HepG2 (cell line): ENCODE measurements at regions not wholly inside any gene's neighbourhood (a gene's known extent, or its start where the extent isn't known, plus 50 kb on each side); places are given as distances from the start of the nearest gene placed in this dataset.

Source experiments
- ATAC-seq: fragments of 200-7000 bp; cut with Tn5 transposase; 3 replicates; pipeline ENCODE4 v1.9.1; 2020; ENCODE audit warnings: mild to moderate bottlenecking, moderate library complexity
- BruUV-seq: library from RNA; stranded (reverse); fragments of 400-500 nt; replicated peaks from 2 replicates; lab custom pipeline; 2021; lab: Mats Ljungman, UMichigan
- CTCF ChIA-PET: fragments of 300-600 bp; formaldehyde crosslinking; extraction: SDS; loops from one replicate; lab custom pipeline; 2021; ENCODE audit warnings: low total read pairs, inconsistent platforms, low intra/inter-chr PET ratio; lab: Yijun Ruan, JAX
- POLR2A ChIA-PET: fragments of 350-600 bp; sonication (Branson Sonifier 250); formaldehyde crosslinking; loops from one replicate; lab custom pipeline; 2020; ENCODE audit warnings: antibody characterized with exemption, inconsistent platforms; lab: Yijun Ruan, JAX
- DNase-seq: peaks from one replicate; pipeline ENCODE4 v3.0.0-alpha.2; 2015; ENCODE audit warnings: low spot score
- FAIRE-seq: peaks from 3 replicates; lab custom pipeline; 2011; peaks lifted over from hg19 to GRCh38; lab: Jason Lieb, UNC
- H2AFZ ChIP-seq: one replicate; pipeline ENCODE4 v1.6.1; 2011; ENCODE audit warnings: low read length, inconsistent platforms
- H3K27ac ChIP-seq: fragments of 300-600 bp; 3 replicates; pipeline ENCODE4 v1.8.0; 2011; ENCODE audit warnings: mixed run types, mild to moderate bottlenecking, mixed read lengths, low read length, inconsistent platforms; ENCODE audit not compliant: insufficient read depth; ENCODE audit errors: extremely low read length
- H3K27me3 ChIP-seq, 2 experiments: fragments of 200-600 bp in 1 of 2; 2 replicates in 1 of 2; 3 replicates in 1 of 2; pipeline versions ENCODE4 v1.6.0 to v1.8.0; 2011; ENCODE audit warnings: low read length in 2 of 2, mild to moderate bottlenecking in 2 of 2, moderate library complexity in 2 of 2, inconsistent platforms in 1 of 2; ENCODE audit not compliant: insufficient read depth in 2 of 2, control insufficient read depth in 1 of 2
- H3K36me3 ChIP-seq, 2 experiments: fragments of 200-600 bp in 1 of 2; replicated peaks in 1 of 2; 2 replicates in 1 of 2; 3 replicates in 1 of 2; pipeline versions ENCODE4 v1.5.1 to v1.8.0; 2011; ENCODE audit warnings: low read length in 2 of 2, inconsistent platforms in 1 of 2; ENCODE audit not compliant: insufficient read depth in 2 of 2, control insufficient read depth in 1 of 2
- H3K4me1 ChIP-seq: 2 replicates; pipeline ENCODE4 v1.5.1; 2012; ENCODE audit warnings: low read length, inconsistent platforms; ENCODE audit not compliant: insufficient read depth
- H3K4me2 ChIP-seq: 2 replicates; pipeline ENCODE4 v1.6.0; 2011; ENCODE audit warnings: low read depth, low read length, inconsistent platforms
- H3K4me3 ChIP-seq, 3 experiments: fragments of 200-600 bp in 1 of 3; sonication (generic), shearing (Covaris generic) in 1 of 3; replicated peaks in 1 of 3; 2 replicates each; pipeline ENCODE4 v1.5.1; 2011 to 2016; ENCODE audit warnings: low read length in 3 of 3, inconsistent platforms in 2 of 3, low read depth in 2 of 3, mild to moderate bottlenecking in 2 of 3, control low read depth in 1 of 3, mixed read lengths in 1 of 3; ENCODE audit not compliant: insufficient read depth in 1 of 3
- H3K79me2 ChIP-seq: one replicate; pipeline ENCODE4 v1.6.1; 2011; ENCODE audit warnings: low read length, inconsistent platforms; ENCODE audit not compliant: insufficient read depth
- H3K9ac ChIP-seq: 2 replicates; pipeline ENCODE4 v1.6.0; 2011; ENCODE audit warnings: mild to moderate bottlenecking, low read depth, low read length, inconsistent platforms; ENCODE audit not compliant: insufficient read depth
- H3K9me3 ChIP-seq: 2 replicates; pipeline ENCODE4 v1.5.1; 2012; ENCODE audit warnings: mild to moderate bottlenecking, low read length
- H4K20me1 ChIP-seq: 2 replicates; pipeline ENCODE4 v1.6.0; 2011; ENCODE audit warnings: inconsistent platforms, mild to moderate bottlenecking, low read length, moderate library complexity; ENCODE audit not compliant: insufficient read depth
- EP300 ChIP-seq, 3 experiments: sonication (generic) in 1 of 3; formaldehyde crosslinking in 1 of 3; IDR thresholded peaks; 2 replicates each; pipeline versions ENCODE4 v1.5.1 to v1.6.1; 2011 to 2020; ENCODE audit warnings: low read depth in 2 of 3, low read length in 2 of 3, borderline replicate concordance in 1 of 3, improper control_type of control experiment in 1 of 3, mild to moderate bottlenecking in 1 of 3, missing genetic modification reagents in 1 of 3, moderate library complexity in 1 of 3
- ERF ChIP-seq: IDR thresholded peaks from 2 replicates; pipeline ENCODE4 v1.6.1; 2018; ENCODE audit warnings: missing biosample characterization, missing genetic modification reagents
- ESRRA ChIP-seq: sonication (generic); formaldehyde crosslinking; IDR thresholded peaks from 2 replicates; pipeline ENCODE4 v1.5.1; 2020; ENCODE audit warnings: mild to moderate bottlenecking, low read depth, missing genetic modification reagents
- FOXC1 ChIP-seq: sonication (generic); formaldehyde crosslinking; IDR thresholded peaks from 2 replicates; pipeline ENCODE4 v1.8.0; 2022; ENCODE audit warnings: mild to moderate bottlenecking, missing genetic modification reagents, borderline replicate concordance
- ISX ChIP-seq: sonication (generic); formaldehyde crosslinking; conservative IDR thresholded peaks from 2 replicates; pipeline ENCODE4 v1.5.0; 2020; ENCODE audit warnings: missing genetic modification reagents
- MXI1 ChIP-seq: IDR thresholded peaks from 3 replicates; pipeline ENCODE4 v1.6.1; 2012; ENCODE audit warnings: low read depth, low read length, inconsistent platforms, borderline replicate concordance
- NCOA5 ChIP-seq: sonication (generic); formaldehyde crosslinking; IDR thresholded peaks from 2 replicates; pipeline ENCODE4 v1.4.0; 2020; ENCODE audit warnings: missing genetic modification reagents
- TCF7 ChIP-seq: sonication (generic); IDR thresholded peaks from 2 replicates; pipeline ENCODE4 v1.6.1; 2016; ENCODE audit warnings: antibody characterized with exemption, low read depth
- TFDP1 ChIP-seq: IDR thresholded peaks from 2 replicates; pipeline ENCODE4 v1.6.1; 2016; ENCODE audit warnings: missing compliant biosample characterization, missing genetic modification reagents, borderline replicate concordance
- TFDP2 ChIP-seq: sonication (generic); formaldehyde crosslinking; IDR thresholded peaks from 2 replicates; pipeline ENCODE4 v1.4.0; 2020; ENCODE audit warnings: missing genetic modification reagents
- TP53 ChIP-seq: sonication (generic); formaldehyde crosslinking; conservative IDR thresholded peaks from 2 replicates; pipeline ENCODE4 v1.4.0; 2020; ENCODE audit warnings: missing genetic modification reagents
- YY1 ChIP-seq: IDR thresholded peaks from 2 replicates; pipeline ENCODE4 v1.6.1; 2011; ENCODE audit warnings: low read length, low read depth, moderate library complexity, mild to moderate bottlenecking; ENCODE audit not compliant: insufficient read depth, insufficient replicate concordance
- ZKSCAN8 ChIP-seq: IDR thresholded peaks from 2 replicates; pipeline ENCODE4 v1.6.1; 2016; ENCODE audit warnings: borderline replicate concordance, missing genetic modification reagents, missing compliant biosample characterization
- ZNF496 ChIP-seq: sonication (generic); formaldehyde crosslinking; IDR thresholded peaks from 2 replicates; pipeline ENCODE4 v1.8.1; 2023; ENCODE audit warnings: mild to moderate bottlenecking, moderate library complexity, missing genetic modification reagents; ENCODE audit not compliant: insufficient replicate concordance
- ZNF776 ChIP-seq: sonication (generic); formaldehyde crosslinking; IDR thresholded peaks from 2 replicates; pipeline ENCODE4 v1.4.0; 2020; ENCODE audit warnings: mild to moderate bottlenecking, missing genetic modification reagents
- WGBS: methylation state at CpG from one replicate; pipeline ENCODE4 v1.1.6; 2017; ENCODE audit warnings: low lambda C conversion rate; 5-methylcytosine and 5-hydroxymethylcytosine counted together
- in situ Hi-C: cut with HindIII; loops from 2 replicates; pipeline ENCODE4 v1.10.0; 2017; ENCODE audit warnings: low pct_unique_long_range_greater_than_20kb; ENCODE audit not compliant: extremely low pct_ligation_motif_present
- intact Hi-C: fragments of 100-400 bp; cut with micrococcal nuclease; formaldehyde crosslinking; loops from one replicate; pipeline ENCODE4 v1.10.0; 2022; ENCODE audit not compliant: unreplicated experiment
- TF ChIP-seq, protein P1 (sequence below): IDR thresholded peaks from 2 replicates; pipeline ENCODE4 v1.6.1; 2016; ENCODE audit warnings: missing biosample characterization, missing genetic modification reagents, low read depth

DNA sequence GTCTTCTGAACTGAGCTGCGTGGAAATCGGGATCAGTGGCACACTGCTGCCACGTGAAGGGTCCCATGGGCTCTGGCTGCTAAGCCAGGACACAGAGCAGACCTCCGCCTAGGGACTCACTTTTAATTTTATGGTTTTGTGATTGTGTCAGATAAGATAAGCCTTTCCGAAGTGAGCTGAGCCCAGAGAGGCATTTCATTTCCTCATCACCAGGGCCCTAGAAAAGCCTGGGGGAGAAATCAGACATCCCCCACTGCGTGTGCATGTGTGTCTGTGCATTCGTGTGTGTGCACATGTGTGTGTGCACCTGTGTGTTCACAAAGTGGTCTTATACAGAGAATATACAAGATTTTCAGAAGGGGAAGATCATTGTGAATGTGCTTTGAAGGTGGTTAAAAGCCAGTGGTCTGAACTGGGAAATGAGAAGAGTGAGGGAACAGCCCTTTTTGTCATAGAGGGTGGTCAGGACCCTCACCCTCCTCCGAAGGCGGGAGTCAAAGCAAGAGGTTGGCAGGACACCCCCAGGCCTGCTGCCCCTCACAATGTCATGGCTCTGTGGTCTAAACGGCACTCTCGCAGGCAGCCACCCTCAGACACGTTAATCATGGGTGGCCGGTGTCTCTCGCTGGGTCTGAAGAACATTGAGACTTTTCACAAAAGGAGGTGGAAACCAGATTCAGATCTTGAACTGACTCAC, 176.1 kb upstream of the PFKP start:
- 19% methylated on average over 14 of the region's 14 CpGs for WGBS
- H3K36me3 ChIP-seq = no peaks in the 10 kb centered on the region
- in situ Hi-C loops (no loop called here), intact Hi-C loops (no loop called here)
- no peaks in the 10 kb centered on the region for H4K20me1 ChIP-seq
- no peaks in the 10 kb centered on the region for H3K9me3 ChIP-seq
- no peak overlapping the region for H3K4me3 ChIP-seq
- ChIA-PET CTCF (no interaction called here), POLR2A (no interaction called here)
- no peak for FAIRE-seq
- no peak overlapping the region for H3K4me2 ChIP-seq
- DNase-seq = no peak
- no peaks in the 10 kb centered on the region for H3K4me1 ChIP-seq
- no peak for TF ChIP-seq ZKSCAN8 (CRISPR knock-in tag)
- no peak for TF ChIP-seq TCF7
- TF ChIP-seq ESRRA = no peak
- TF ChIP-seq YY1 = no peak
- TF ChIP-seq, protein P1, sequence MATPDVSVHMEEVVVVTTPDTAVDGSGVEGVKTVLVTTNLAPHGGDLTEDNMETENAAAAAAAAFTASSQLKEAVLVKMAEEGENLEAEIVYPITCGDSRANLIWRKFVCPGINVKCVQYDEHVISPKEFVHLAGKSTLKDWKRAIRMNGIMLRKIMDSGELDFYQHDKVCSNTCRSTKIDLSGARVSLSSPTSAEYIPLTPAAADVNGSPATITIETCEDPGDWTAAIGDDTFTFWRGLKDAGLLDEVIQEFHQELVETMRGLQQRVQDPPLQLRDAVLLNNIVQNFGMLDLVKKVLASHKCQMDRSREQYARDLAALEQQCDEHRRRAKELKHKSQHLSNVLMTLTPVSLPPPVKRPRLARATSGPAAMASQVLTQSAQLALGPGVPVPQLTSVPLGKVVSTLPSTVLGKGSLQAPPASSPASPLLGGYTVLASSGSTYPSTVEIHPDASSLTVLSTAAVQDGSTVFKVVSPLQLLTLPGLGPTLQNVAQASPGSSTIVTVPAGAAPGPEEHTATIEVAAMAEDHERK (CRISPR knock-in tag) = no peak
- no peak for TF ChIP-seq ERF (CRISPR knock-in tag)
- TF ChIP-seq ZNF776 (CRISPR knock-in tag) = no peak
- H2AFZ ChIP-seq = no peak overlapping the region
- BruUV-seq = no TSS peak
- H3K27ac ChIP-seq = no peak overlapping the region
- ATAC-seq = no peak
- peaks cover 1 to 34% of the 10 kb centered on the region in 2 experiments; a peak in 4 of 5 replicates for H3K27me3 ChIP-seq
- H3K9ac ChIP-seq = no peak overlapping the region
- H3K79me2 ChIP-seq = no peaks in the 10 kb centered on the region

DNA sequence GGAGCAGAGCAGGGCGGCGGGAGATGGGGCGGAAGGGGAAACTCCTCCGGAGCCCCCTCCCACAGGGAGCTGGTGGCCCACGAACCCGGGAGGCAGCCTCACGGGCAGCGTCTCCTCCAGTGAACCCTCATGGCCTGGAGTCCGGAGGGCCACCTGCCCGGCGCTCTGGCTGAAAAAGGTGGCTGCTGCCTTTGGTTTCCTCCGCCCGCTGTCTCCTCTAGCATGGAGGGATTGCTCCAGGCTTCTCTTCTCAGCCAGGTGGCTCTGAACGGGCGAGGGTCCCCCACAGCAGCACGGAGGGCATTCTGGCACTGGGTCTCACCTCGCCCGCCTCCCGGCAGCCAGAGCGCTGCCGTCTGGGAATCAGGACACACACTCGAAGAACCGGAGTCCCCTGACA, 177.3 kb upstream of the PFKP start:
- Histone ChIP-seq H3K9ac (no peak overlapping the region), H3K79me2 (no peaks in the 10 kb centered on the region), H3K4me2 (no peak overlapping the region), H3K27me3 (peaks cover 0 to 38% of the 10 kb centered on the region in 2 experiments; a peak in 3 of 5 replicates), H4K20me1 (no peaks in the 10 kb centered on the region), H3K4me1 (no peaks in the 10 kb centered on the region)
- in situ Hi-C loops = no loop called here
- 73% methylated on average over 18 of the region's 23 CpGs for WGBS
- TF ChIP-seq EP300 (IDR thresholded peaks at IDR 0.05; ENCODE audit: low read depth in 2 of 2, low read length in 2 of 2) (no peak), EP300 (CRISPR knock-in tag; IDR thresholded peaks at IDR 0.05; ENCODE audit: borderline replicate concordance) (no peak), FOXC1 (CRISPR knock-in tag) (no peak), TFDP2 (CRISPR knock-in tag) (no peak), ISX (no peak), MXI1 (no peak), TP53 (CRISPR knock-in tag) (no peak), ZNF496 (CRISPR knock-in tag) (no peak), TFDP1 (no peak), NCOA5 (CRISPR knock-in tag) (no peak)
- TF ChIP-seq, all 625 proteins: peak for 0
- DNase-seq (no peak), FAIRE-seq (no peak), ATAC-seq (no peak)
- ChIA-PET POLR2A (no interaction called here), CTCF (no interaction called here)
- no peak overlapping the region for H2AFZ ChIP-seq
- BruUV-seq = no TSS peak
- H3K27ac ChIP-seq = no peak overlapping the region
- H3K4me3 ChIP-seq = no peak overlapping the region
- intact Hi-C loops = no loop called here
- no peaks in the 10 kb centered on the region for H3K36me3 ChIP-seq
- H3K9me3 ChIP-seq = no peaks in the 10 kb centered on the region
